DND-41 (cell line): ENCODE measurements at regions not wholly inside any gene's neighbourhood (a gene's known extent, or its start where the extent isn't known, plus 50 kb on each side); places are given as distances from the start of the nearest gene placed in this dataset.

Experiments
- CTCF ChIP-seq: IDR thresholded peaks from 2 replicates; pipeline ENCODE4 v1.5.1; 2012; ENCODE audit warnings: borderline replicate concordance, low read length, moderate library complexity, mild to moderate bottlenecking; ENCODE audit not compliant: poor library complexity, severe bottlenecking; ENCODE audit errors: extremely low read depth
- EZH2 ChIP-seq: IDR thresholded peaks from 3 replicates; pipeline ENCODE4 v1.6.1; 2012; ENCODE audit warnings: borderline replicate concordance, low read depth, mild to moderate bottlenecking, moderate library complexity, low read length, inconsistent platforms; ENCODE audit not compliant: severe bottlenecking

- TF ChIP-seq CTCF (no peak), EZH2 (no peak)
These were observed 567.2 kb downstream of the EFNA5 start for GRCh38 chr5:107103522-107103921.
